Right lobe of liver (tissue), 4 donors: ENCODE measurements at regions not wholly inside any gene's neighbourhood (a gene's known extent, or its start where the extent isn't known, plus 50 kb on each side); places are given as distances from the start of the nearest gene placed in this dataset.

Experiments used
- POLR2A ChIP-seq: fragments of 450-650 bp; IDR thresholded peaks from one replicate; pipeline ENCODE4 v1.6.1; 2017; ENCODE audit warnings: antibody characterized with exemption, mild to moderate bottlenecking
- TF ChIP-seq, protein P1 (sequence below), 4 donors: fragments of 200-600 bp in 3 of 4; fragments of 450-650 bp in 1 of 4; IDR thresholded peaks; one replicate each; pipeline versions ENCODE4 v1.5.1 to v1.8.0; 2016 to 2022; ENCODE audit warnings: antibody characterized with exemption in 4 of 4, mild to moderate bottlenecking in 2 of 4
- donor health status: DM: no; HTN: no; CAD: no.
- donor health status: DM: no; HTN: no; CAD: no.
- donor health status: DM: no; HTN: yes; CAD: no.

- TF ChIP-seq, protein P1, sequence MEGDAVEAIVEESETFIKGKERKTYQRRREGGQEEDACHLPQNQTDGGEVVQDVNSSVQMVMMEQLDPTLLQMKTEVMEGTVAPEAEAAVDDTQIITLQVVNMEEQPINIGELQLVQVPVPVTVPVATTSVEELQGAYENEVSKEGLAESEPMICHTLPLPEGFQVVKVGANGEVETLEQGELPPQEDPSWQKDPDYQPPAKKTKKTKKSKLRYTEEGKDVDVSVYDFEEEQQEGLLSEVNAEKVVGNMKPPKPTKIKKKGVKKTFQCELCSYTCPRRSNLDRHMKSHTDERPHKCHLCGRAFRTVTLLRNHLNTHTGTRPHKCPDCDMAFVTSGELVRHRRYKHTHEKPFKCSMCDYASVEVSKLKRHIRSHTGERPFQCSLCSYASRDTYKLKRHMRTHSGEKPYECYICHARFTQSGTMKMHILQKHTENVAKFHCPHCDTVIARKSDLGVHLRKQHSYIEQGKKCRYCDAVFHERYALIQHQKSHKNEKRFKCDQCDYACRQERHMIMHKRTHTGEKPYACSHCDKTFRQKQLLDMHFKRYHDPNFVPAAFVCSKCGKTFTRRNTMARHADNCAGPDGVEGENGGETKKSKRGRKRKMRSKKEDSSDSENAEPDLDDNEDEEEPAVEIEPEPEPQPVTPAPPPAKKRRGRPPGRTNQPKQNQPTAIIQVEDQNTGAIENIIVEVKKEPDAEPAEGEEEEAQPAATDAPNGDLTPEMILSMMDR (IDR thresholded peaks at IDR 0.05), result no peak
- TF ChIP-seq POLR2A, result no peak
Observed at GRCh38 chr18:23324861-23325260, 128.2 kb upstream of the RIOK3 start.
